IPS-15b (cell line): ENCODE measurements at regions not wholly inside any gene's neighbourhood (a gene's known extent, or its start where the extent isn't known, plus 50 kb on each side); places are given as distances from the start of the nearest gene placed in this dataset.

Source experiments
- H3K27me3 ChIP-seq: one replicate; pipeline ENCODE4 v1.6.1; 2013; ENCODE audit warnings: low read length; ENCODE audit not compliant: control insufficient read depth, insufficient read depth
- H3K36me3 ChIP-seq: one replicate; pipeline ENCODE4 v1.6.1; 2013; ENCODE audit warnings: low read length; ENCODE audit not compliant: control insufficient read depth, insufficient read depth
- H3K4me1 ChIP-seq: one replicate; pipeline ENCODE4 v1.6.1; 2013; ENCODE audit warnings: mild to moderate bottlenecking, low read length; ENCODE audit not compliant: control insufficient read depth, insufficient read depth
- H3K4me3 ChIP-seq: one replicate; pipeline ENCODE4 v1.5.1; 2013; ENCODE audit warnings: low read depth, low read length
- H3K9ac ChIP-seq: one replicate; pipeline ENCODE4 v1.6.1; 2013; ENCODE audit warnings: low read depth, mild to moderate bottlenecking, low read length
- H3K9me3 ChIP-seq: one replicate; pipeline ENCODE4 v1.6.1; 2013; ENCODE audit warnings: mild to moderate bottlenecking, low read length; ENCODE audit not compliant: control insufficient read depth, insufficient read depth

DNA sequence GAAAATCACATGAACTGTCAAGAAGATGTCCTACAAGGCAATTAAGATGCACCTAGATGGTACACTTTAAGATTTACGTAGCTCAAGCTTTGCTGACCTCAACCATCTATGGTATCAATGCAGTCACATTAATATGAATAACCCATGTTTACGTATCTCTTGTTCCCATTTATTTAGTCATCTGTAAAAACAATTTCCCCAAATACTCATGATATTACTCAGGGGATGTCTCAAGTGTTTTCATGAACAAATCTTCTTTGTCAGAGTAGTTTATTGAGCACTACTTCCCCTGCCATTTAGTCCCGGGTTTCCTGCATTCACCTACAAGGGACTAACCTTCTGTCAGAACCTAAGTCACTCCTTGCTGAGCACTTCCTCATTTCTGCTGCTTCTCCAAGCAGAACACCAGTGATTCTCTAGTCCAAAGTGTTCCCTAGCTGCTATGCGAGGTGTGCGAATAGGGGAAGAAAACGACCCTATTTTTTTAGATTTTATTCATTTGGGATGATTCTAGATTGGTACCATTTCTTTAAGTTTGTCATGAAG is 554.3 kb upstream of the LRRC4C start:
- H3K9ac ChIP-seq: no peak overlapping the region
- H3K36me3 ChIP-seq: no peaks in the 10 kb centered on the region
- no peak overlapping the region for H3K4me3 ChIP-seq
- H3K4me1 ChIP-seq: no peaks in the 10 kb centered on the region
- H3K27me3 ChIP-seq: no peaks in the 10 kb centered on the region
- H3K9me3 ChIP-seq: no peaks in the 10 kb centered on the region

DNA sequence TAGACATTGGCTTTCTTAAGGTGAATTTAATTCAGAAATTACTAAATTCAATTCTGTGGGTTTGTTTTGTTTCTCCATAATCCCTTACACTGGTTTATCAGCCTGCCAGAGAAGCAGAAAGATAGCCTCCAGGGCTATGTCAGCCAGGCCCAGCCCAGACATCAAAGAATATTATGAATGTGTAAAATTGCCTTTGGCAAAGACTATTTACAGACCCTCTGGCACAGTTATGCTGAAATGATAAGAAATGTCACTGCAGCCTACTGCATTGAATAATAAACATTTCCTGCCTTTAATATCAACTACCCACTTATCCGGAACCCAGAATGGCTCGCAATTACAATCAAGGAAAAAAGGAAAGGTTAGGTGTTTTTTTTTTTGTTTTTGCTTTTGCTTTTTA is 562.5 kb upstream of the LRRC4C start:
- no peak overlapping the region for H3K4me3 ChIP-seq
- no peaks in the 10 kb centered on the region for H3K9me3 ChIP-seq
- no peaks in the 10 kb centered on the region for H3K4me1 ChIP-seq
- no peak overlapping the region for H3K9ac ChIP-seq
- H3K36me3 ChIP-seq: no peaks in the 10 kb centered on the region
- H3K27me3 ChIP-seq: no peaks in the 10 kb centered on the region

DNA sequence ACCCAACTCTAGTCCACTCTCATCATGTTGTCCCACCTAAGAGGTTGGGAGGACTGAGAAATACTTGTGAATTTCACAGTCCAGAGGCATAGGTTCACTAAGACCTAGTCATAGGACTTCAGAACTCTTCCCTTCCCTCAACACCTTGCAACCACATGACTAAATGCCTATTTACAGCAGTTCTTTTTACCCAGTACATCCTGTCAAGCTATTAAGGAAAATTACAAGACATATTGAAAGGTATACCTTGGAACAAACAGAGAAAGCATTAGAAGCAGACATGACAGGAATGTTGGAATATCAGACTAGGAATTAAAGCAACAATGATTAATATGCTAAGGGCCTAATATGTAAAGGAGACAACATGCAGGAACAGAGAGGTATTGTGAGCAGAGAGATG is 563.8 kb upstream of the LRRC4C start:
- H3K9ac ChIP-seq: no peak overlapping the region
- H3K4me1 ChIP-seq: no peaks in the 10 kb centered on the region
- H3K4me3 ChIP-seq: no peak overlapping the region
- H3K36me3 ChIP-seq: no peaks in the 10 kb centered on the region
- H3K9me3 ChIP-seq: no peaks in the 10 kb centered on the region
- no peaks in the 10 kb centered on the region for H3K27me3 ChIP-seq

DNA sequence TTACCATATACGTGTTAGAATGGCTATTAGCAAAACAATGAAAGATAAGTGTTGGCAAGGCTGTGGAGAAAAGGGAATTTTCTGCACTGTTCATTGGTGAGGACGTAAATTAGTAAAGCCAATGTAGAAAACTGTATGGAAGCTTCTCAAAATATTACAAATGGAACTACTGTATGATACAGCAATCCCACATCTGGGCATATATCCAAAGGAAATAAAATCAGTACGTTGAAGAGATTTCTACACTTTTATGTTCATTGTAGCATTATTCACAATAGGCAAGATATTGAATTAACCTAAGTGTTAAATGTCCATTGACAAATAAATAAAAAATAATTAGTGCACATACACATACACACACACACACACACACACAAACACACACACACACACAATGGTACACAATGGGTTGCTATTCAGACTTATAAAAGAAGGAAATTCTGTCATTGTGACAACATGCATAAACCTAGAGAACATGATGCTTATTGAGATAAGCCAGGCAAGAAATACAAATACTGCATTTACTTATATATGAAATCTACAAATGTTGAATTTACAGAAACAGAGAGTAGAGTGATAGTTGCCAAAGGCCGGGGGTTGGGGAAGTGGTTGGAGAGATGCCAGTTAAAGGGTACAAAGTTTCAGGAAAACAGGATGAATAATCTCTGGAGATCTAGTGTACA is 565.8 kb upstream of the LRRC4C start:
- Histone ChIP-seq H3K36me3 (no peaks in the 10 kb centered on the region), H3K27me3 (no peaks in the 10 kb centered on the region), H3K4me3 (no peak overlapping the region), H3K4me1 (no peaks in the 10 kb centered on the region), H3K9ac (no peak overlapping the region), H3K9me3 (no peaks in the 10 kb centered on the region)

DNA sequence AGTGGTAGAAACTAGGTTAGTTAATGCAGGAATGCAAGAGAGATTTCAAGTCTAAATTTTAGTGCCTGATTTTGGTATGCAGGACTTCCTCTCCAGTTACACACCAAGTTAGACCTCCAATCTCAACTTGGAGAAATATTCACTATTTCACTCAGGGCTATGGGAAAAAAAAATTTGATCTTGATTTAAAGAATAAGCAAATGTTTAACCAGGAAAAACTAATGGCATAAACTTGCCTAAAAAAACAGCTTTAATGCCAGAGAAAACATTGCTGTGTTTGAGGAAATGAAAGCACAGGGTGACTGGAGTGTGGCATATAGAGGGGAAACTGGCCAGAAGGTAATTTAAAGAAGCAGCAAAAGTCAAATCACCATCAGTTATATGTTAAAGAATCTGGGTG is 575.4 kb upstream of the LRRC4C start:
- Histone ChIP-seq H3K36me3 (no peaks in the 10 kb centered on the region), H3K4me1 (no peaks in the 10 kb centered on the region), H3K9ac (no peak overlapping the region), H3K4me3 (no peak overlapping the region), H3K27me3 (no peaks in the 10 kb centered on the region), H3K9me3 (no peaks in the 10 kb centered on the region)

DNA sequence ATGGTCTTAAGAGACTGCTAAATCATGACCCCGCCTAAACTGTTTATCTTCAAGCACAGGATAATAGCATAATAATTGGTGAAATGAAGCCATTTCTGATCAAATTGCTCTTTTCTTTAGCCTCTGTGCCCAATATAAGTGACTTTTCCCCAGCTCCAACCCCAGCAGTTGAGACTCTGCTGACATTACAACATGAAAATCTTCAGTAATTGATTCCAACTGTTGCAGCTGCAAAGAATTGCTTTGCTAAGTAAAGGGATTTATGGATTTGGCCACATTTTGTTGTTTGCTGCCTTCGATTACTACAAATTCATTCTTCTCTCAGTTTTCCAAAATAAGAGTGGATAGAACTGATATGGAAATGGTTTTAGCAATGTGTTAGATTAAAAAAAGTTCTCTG is 576.7 kb upstream of the LRRC4C start:
- Histone ChIP-seq H3K4me1 (no peaks in the 10 kb centered on the region), H3K27me3 (no peaks in the 10 kb centered on the region), H3K9me3 (no peaks in the 10 kb centered on the region), H3K9ac (no peak overlapping the region), H3K4me3 (no peak overlapping the region), H3K36me3 (no peaks in the 10 kb centered on the region)

DNA sequence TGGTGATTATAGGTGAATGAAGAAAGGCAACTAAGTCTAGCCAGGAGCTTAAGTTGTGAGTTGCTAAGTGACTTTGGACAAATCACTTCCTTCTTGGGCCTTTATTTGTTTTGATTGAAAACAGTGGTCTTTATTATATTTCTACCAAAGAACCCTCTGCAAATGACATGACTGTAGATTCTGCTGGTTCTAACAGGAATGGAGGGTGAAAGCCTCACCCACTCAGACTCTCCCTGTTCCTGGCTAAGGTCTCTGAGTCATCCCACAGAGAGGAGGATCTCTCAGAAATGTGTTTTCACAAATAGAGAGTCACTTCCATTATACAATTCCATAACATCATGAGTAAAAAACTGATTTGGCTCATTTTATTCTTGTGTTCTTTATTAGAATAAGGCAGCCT is 583.9 kb upstream of the LRRC4C start:
- Histone ChIP-seq H3K9ac (no peak overlapping the region), H3K9me3 (no peaks in the 10 kb centered on the region), H3K27me3 (no peaks in the 10 kb centered on the region), H3K4me3 (no peak overlapping the region), H3K36me3 (no peaks in the 10 kb centered on the region), H3K4me1 (no peaks in the 10 kb centered on the region)

DNA sequence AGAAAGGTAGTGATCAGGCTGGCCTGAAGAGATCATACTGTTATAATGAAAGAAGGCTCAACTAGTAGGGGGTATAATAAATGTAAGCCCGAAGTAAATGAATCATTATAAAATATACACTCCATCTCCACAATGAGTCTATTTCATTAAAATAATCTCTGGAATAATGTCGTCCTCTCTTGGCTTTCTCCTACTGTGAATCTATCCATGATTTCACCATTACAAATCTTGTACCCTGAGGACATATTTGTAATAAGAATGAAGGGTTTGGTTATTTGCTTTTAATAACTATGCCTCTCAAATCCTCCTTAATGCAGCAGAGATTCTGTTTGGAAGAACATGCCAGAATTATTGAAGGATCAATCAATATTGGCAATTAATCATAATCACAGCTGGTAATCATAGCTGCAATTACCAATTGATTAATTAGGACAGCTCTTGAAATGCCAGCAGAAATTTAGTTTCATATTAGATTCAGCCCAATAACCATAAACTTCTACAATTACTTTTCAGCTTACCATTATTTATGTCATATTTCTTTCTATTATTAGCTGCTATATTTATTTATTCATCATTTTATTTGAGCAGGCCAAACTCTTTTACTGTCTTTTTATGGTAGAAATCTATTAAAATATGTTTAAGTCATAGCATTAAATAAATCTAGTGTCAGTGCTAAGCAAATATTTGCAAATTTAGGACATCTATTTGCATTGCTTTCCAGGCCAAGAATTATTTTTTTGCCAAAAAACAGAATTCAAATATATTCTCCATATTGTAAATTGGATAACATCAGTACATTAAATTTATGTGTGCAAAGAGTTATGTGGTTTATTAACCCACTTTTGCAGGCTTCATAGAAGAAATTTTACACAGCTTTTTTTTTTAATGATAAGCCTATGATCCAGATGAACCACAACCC is 588.4 kb upstream of the LRRC4C start:
- no peaks in the 10 kb centered on the region for H3K4me1 ChIP-seq
- H3K36me3 ChIP-seq: no peaks in the 10 kb centered on the region
- no peaks in the 10 kb centered on the region for H3K27me3 ChIP-seq
- H3K9ac ChIP-seq: no peak overlapping the region
- H3K9me3 ChIP-seq: no peaks in the 10 kb centered on the region
- H3K4me3 ChIP-seq: no peak overlapping the region

DNA sequence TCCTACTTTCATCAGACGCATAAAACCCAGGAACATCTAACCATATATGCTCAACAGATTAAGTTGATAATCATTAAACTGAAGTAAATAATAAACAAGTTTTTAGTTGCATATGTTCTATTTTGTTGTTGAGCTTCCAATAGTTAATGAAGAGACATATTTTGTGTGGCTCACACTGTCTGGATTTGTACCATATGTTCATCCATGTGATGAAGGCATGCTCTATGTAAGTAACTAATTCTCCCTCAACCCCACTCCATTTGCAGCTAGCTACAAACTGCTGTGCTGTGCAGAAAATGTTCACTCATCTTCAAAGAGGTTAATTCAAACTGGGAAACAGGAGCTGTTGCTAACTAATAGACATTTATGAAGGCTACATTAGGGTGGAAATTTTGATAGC is 589.7 kb upstream of the LRRC4C start:
- Histone ChIP-seq H3K4me3 (no peak overlapping the region), H3K9me3 (no peaks in the 10 kb centered on the region), H3K9ac (no peak overlapping the region), H3K4me1 (no peaks in the 10 kb centered on the region), H3K27me3 (no peaks in the 10 kb centered on the region), H3K36me3 (no peaks in the 10 kb centered on the region)

DNA sequence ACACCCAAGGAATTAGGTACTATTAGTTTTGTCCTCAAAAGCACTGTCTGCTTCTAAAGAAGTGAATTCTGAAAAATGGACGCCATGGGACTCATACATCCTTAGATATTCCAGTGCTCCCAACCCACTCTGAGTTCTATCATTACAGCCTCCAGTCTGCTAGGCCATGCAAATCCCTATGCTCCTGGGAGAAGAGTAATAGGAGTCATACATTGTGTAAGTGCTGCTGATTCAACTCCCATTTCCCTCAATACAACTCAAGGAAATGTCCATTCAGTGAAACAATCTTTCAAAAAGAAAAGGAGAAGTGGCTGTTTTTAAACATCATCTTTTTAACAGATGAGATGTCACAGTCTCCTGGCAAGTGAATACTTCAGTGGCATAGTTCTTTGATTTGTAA is 590.2 kb upstream of the LRRC4C start:
- no peaks in the 10 kb centered on the region for H3K36me3 ChIP-seq
- H3K4me1 ChIP-seq: no peaks in the 10 kb centered on the region
- H3K9ac ChIP-seq: no peak overlapping the region
- no peak overlapping the region for H3K4me3 ChIP-seq
- no peaks in the 10 kb centered on the region for H3K27me3 ChIP-seq
- no peaks in the 10 kb centered on the region for H3K9me3 ChIP-seq

DNA sequence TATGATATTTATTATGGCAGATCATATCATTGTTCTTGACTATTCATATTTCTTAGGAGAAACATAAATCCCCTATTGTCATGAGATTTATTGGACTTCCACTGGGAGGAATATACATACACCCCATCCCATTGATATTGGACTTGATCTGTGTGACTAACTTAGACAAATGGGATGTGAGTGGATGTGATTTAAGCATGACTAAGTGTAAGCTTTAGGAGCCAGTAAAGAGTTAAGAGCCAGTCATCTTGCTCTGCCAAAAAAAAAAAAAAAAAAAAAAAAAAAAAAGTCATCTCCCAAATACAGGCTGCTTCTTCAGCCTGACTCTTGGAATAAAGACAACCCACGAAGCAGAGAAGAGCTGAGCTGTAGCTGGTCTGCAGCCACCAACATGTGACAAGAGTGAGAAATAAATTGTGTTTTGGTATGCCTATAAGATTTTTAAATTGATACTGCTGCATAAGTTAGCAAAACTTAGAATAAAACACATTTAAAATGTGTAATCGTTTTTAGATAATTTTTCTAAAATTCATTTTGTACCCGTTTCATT is 595.0 kb upstream of the LRRC4C start:
- Histone ChIP-seq H3K9me3 (no peaks in the 10 kb centered on the region), H3K4me1 (no peaks in the 10 kb centered on the region), H3K36me3 (no peaks in the 10 kb centered on the region), H3K4me3 (no peak overlapping the region), H3K9ac (no peak overlapping the region), H3K27me3 (no peaks in the 10 kb centered on the region)

DNA sequence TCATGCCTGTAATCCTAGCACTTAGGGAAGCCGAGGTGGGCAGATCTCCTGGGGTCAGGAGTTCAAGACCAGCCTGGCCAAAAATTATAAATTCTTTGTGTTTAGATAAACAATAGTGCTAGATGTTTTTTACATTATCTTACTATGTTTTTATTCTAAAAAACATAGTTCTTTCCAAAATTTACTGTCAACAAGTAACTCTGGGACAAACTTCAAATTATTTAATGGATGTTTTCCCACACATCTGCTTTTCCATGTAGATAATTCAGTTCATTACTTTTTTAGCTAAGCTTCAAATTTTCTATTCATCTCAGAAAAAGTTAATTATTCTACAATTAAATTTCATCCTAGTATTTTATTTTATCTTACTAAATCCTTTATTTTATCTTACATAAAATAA is 596.2 kb upstream of the LRRC4C start:
- Histone ChIP-seq H3K4me3 (no peak overlapping the region), H3K36me3 (no peaks in the 10 kb centered on the region), H3K27me3 (no peaks in the 10 kb centered on the region), H3K9ac (no peak overlapping the region), H3K9me3 (no peaks in the 10 kb centered on the region), H3K4me1 (no peaks in the 10 kb centered on the region)
